ENCODE measurements at regions not wholly inside any gene's neighbourhood (a gene's known extent, or its start where the extent isn't known, plus 50 kb on each side); places are given as distances from the start of the nearest gene placed in this dataset.

DNA sequence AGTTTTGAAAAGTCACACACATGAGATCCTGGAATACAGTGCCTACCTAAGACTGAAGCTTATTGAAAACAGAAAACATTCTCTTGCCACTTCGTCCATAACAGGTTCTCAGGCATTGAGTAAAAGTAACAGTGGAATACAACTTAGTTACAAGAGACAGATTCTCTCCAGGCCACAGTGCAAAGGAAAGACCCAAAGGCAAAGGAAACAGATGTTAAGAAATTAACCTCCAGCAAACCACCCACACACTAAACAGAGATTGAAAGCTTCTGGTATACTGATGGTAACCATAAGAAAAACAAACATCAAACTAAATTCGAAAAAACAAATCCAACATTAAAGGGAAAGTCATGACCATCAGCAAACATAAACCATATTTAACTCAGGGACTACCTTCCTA is 914.7 kb downstream of the SLITRK5 start:
- intact Hi-C loops (cut with micrococcal nuclease), result no loop called here

DNA sequence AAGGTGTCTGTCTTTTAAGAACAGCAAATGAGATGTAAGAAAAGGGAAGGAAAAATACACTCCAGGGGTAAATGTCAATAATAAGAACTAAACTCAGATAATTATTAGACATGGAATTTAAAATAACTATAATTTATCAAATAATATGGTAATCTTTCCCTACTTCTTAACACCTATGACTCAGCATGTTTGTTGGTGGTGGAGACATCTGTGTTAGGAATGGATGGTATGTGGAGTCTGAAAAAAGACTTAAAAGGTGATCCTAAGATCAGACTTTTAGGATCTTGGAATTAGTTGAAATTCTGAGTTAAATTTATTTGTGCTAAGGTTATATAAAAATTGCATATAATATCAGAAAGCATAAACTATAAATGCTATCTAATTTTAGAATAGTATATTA is 915.1 kb downstream of the SLITRK5 start:
- CTCF ChIA-PET (ENCODE audit: low intra/inter-chr PET ratio), result no interaction called here
- FAIRE-seq (no peak), ATAC-seq (no peak), DNase-seq (ENCODE audit: extremely low read depth in 1 of 4, low spot score in 3 of 4) (no peak)
- Histone ChIP-seq H3K79me2 (ENCODE audit: control insufficient read depth, insufficient read depth, low read length) (no peaks in the 10 kb centered on the region), H3K4me3 (no peak overlapping the region), H3K27me3 (ENCODE audit: control insufficient read depth in 2 of 2, insufficient read depth in 2 of 2, low read length in 2 of 2) (no peaks in the 10 kb centered on the region), H4K20me1 (replicated peaks; ENCODE audit: control insufficient read depth, insufficient read depth, low read length) (no peaks in the 10 kb centered on the region), H3K9me1 (ENCODE audit: control insufficient read depth, insufficient read depth, low read length) (no peaks in the 10 kb centered on the region), H2AFZ (ENCODE audit: low read depth, low read length) (no peak overlapping the region), H3K4me2 (ENCODE audit: insufficient read depth, low read length) (no peak overlapping the region), H3K36me3 (ENCODE audit: control insufficient read depth, insufficient read depth, low read length) (no peaks in the 10 kb centered on the region), H3K27ac (ENCODE audit: extremely low read depth, low read depth, low read length) (no peak overlapping the region), H3K9me3 (replicated peaks; ENCODE audit: control insufficient read depth, insufficient read depth, low read depth, low read length) (no peaks in the 10 kb centered on the region), H3K9ac (ENCODE audit: insufficient read depth in 1 of 2, low read depth in 2 of 2, low read length in 2 of 2) (no peak overlapping the region), H3K4me1 (replicated peaks in 1 of 2; ENCODE audit: control insufficient read depth in 2 of 2, insufficient read depth in 2 of 2, low read length in 2 of 2) (no peaks in the 10 kb centered on the region)
- intact Hi-C loops (cut with micrococcal nuclease), result no loop called here
- in situ Hi-C loops (cut with MboI), result no loop called here
- no TSS peak for BruUV-seq (replicated peaks)
- POLR2A ChIA-PET, result no interaction called here
- TF ChIP-seq, protein P1, sequence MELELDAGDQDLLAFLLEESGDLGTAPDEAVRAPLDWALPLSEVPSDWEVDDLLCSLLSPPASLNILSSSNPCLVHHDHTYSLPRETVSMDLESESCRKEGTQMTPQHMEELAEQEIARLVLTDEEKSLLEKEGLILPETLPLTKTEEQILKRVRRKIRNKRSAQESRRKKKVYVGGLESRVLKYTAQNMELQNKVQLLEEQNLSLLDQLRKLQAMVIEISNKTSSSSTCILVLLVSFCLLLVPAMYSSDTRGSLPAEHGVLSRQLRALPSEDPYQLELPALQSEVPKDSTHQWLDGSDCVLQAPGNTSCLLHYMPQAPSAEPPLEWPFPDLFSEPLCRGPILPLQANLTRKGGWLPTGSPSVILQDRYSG (tag; conservative IDR thresholded peaks at IDR 0.05; ENCODE audit: low read depth), result no peak
- TF ChIP-seq, protein P2, sequence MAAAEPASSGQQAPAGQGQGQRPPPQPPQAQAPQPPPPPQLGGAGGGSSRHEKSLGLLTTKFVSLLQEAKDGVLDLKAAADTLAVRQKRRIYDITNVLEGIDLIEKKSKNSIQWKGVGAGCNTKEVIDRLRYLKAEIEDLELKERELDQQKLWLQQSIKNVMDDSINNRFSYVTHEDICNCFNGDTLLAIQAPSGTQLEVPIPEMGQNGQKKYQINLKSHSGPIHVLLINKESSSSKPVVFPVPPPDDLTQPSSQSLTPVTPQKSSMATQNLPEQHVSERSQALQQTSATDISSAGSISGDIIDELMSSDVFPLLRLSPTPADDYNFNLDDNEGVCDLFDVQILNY (CRISPR knock-in tag; IDR thresholded peaks at IDR 0.05), result no peak
- TF ChIP-seq MCM3 (IDR thresholded peaks at IDR 0.05) (no peak), RFX7 (CRISPR knock-in tag; IDR thresholded peaks at IDR 0.05) (no peak), NFYB (IDR thresholded peaks at IDR 0.05; ENCODE audit: extremely low read depth, insufficient read length) (no peak), CBX5 (IDR thresholded peaks at IDR 0.05; ENCODE audit: borderline replicate concordance, low read depth) (no peak), NR2F6 (CRISPR knock-in tag; IDR thresholded peaks at IDR 0.05) (no peak), CHCHD3 (CRISPR knock-in tag; IDR thresholded peaks at IDR 0.05) (no peak)
- TF ChIP-seq, protein P3, sequence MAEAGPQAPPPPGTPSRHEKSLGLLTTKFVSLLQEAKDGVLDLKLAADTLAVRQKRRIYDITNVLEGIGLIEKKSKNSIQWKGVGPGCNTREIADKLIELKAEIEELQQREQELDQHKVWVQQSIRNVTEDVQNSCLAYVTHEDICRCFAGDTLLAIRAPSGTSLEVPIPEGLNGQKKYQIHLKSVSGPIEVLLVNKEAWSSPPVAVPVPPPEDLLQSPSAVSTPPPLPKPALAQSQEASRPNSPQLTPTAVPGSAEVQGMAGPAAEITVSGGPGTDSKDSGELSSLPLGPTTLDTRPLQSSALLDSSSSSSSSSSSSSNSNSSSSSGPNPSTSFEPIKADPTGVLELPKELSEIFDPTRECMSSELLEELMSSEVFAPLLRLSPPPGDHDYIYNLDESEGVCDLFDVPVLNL (CRISPR knock-in tag; IDR thresholded peaks at IDR 0.05; ENCODE audit: low read depth), result no peak
- TF ChIP-seq, protein P4, sequence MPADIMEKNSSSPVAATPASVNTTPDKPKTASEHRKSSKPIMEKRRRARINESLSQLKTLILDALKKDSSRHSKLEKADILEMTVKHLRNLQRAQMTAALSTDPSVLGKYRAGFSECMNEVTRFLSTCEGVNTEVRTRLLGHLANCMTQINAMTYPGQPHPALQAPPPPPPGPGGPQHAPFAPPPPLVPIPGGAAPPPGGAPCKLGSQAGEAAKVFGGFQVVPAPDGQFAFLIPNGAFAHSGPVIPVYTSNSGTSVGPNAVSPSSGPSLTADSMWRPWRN (IDR thresholded peaks at IDR 0.05; ENCODE audit: low read depth), result no peak
- TF ChIP-seq, protein P5, sequence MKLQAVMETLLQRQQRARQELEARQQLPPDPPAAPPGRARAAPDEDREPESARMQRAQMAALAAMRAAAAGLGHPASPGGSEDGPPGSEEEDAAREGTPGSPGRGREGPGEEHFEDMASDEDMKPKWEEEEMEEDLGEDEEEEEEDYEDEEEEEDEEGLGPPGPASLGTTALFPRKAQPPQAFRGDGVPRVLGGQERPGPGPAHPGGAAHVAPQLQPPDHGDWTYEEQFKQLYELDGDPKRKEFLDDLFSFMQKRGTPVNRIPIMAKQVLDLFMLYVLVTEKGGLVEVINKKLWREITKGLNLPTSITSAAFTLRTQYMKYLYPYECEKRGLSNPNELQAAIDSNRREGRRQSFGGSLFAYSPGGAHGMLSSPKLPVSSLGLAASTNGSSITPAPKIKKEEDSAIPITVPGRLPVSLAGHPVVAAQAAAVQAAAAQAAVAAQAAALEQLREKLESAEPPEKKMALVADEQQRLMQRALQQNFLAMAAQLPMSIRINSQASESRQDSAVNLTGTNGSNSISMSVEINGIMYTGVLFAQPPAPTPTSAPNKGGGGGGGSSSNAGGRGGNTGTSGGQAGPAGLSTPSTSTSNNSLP (IDR thresholded peaks at IDR 0.05; ENCODE audit: borderline replicate concordance, low read depth, low read length), result no peak

More for the DNA sequence above, 914.7 kb downstream of the SLITRK5 start:
- FAIRE-seq (no peak), DNase-seq (ENCODE audit: extremely low read depth in 1 of 4, low spot score in 3 of 4) (no peak), ATAC-seq (no peak)
- Histone ChIP-seq H3K36me3 (ENCODE audit: control insufficient read depth, insufficient read depth, low read length) (no peaks in the 10 kb centered on the region), H3K9me1 (ENCODE audit: control insufficient read depth, insufficient read depth, low read length) (no peaks in the 10 kb centered on the region), H3K4me3 (no peak overlapping the region), H3K9ac (ENCODE audit: insufficient read depth in 1 of 2, low read depth in 2 of 2, low read length in 2 of 2) (no peak overlapping the region), H3K4me1 (replicated peaks in 1 of 2; ENCODE audit: control insufficient read depth in 2 of 2, insufficient read depth in 2 of 2, low read length in 2 of 2) (no peaks in the 10 kb centered on the region), H4K20me1 (replicated peaks; ENCODE audit: control insufficient read depth, insufficient read depth, low read length) (no peaks in the 10 kb centered on the region), H3K27ac (ENCODE audit: extremely low read depth, low read depth, low read length) (no peak overlapping the region), H3K9me3 (replicated peaks; ENCODE audit: control insufficient read depth, insufficient read depth, low read depth, low read length) (no peaks in the 10 kb centered on the region), H3K27me3 (ENCODE audit: control insufficient read depth in 2 of 2, insufficient read depth in 2 of 2, low read length in 2 of 2) (no peaks in the 10 kb centered on the region), H3K4me2 (ENCODE audit: insufficient read depth, low read length) (no peak overlapping the region), H3K79me2 (ENCODE audit: control insufficient read depth, insufficient read depth, low read length) (no peaks in the 10 kb centered on the region), H2AFZ (ENCODE audit: low read depth, low read length) (no peak overlapping the region)
- BruUV-seq (replicated peaks), result no TSS peak
- 0% methylated on average over 2 of the region's 2 CpGs for WGBS (ENCODE audit: insufficient coverage, low coverage, missing lambda C conversion rate)
- ChIA-PET POLR2A (no interaction called here), CTCF (ENCODE audit: low intra/inter-chr PET ratio) (no interaction called here)
- in situ Hi-C loops (cut with MboI), result no loop called here
- TF ChIP-seq HDAC3 (IDR thresholded peaks at IDR 0.05; ENCODE audit: borderline replicate concordance, partially characterized antibody) (no peak), BCOR (IDR thresholded peaks at IDR 0.05) (no peak), FUS (optimal IDR thresholded peaks at IDR 0.05; ENCODE audit: low read depth, low read length) (no peak)

Measured in K562 (cell line).